ENCODE measurements at regions not wholly inside any gene's neighbourhood (a gene's known extent, or its start where the extent isn't known, plus 50 kb on each side); places are given as distances from the start of the nearest gene placed in this dataset.

DNA sequence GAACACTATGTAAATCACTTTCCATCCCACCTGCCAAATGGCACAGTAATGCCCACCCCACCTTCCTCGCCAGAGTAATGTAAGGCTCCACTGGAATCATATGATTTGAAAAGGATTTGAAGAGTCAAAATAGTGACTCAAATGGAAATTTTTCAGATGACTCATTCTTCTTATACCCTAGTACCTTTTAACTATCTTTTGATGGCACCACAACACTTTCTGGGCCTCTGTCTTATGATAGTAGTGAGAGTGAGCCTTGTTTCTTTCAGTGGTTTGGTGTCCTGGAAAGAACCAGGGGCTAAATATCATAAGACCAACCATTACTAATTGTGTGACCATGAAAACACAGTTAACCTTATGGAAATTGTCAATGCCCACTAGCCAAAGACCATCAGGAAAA, 235.4 kb upstream of the SLC14A2 start:
- DNase-seq (ENCODE audit: low spot score) = no peak

DNA sequence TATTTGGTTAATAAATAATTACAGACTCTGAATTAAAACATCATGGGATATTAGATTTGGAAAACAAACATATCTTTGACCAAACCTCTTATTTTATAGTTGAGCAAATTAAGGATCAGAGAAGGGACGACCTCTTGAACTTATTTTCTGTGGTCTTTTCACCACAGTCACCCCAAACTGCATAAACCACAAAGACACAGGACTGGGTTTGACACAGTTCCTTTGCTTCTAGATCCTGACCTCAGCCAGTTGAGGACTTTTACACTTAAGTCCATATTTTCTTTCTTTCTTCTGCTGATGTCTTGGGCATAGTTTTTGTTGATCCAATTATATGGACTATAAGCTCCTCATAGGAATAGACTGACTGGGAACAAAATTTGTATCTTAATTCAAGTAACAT, 234.0 kb upstream of the SLC14A2 start:
- DNase-seq (ENCODE audit: low spot score) = no peak

DNA sequence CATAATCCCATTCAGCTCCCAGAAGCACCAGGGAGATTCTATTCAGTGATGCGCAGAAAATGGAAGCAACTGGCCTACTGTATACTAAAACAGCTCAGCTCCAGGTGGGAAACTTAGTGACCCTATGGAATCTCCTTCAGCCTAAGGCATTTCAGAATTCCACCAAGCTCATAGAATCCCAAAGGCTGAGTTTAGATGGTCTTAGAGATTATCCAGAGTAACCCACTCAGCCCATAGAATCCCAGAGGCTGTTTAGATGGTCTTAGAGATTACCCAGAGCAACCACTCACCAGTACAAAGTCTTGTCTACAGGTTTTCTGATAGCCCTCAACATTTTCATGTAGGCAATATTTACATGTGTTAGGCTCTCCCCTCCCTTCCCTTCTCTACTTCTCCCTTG, 232.0 kb upstream of the SLC14A2 start:
- no peak for DNase-seq (ENCODE audit: low spot score)

DNA sequence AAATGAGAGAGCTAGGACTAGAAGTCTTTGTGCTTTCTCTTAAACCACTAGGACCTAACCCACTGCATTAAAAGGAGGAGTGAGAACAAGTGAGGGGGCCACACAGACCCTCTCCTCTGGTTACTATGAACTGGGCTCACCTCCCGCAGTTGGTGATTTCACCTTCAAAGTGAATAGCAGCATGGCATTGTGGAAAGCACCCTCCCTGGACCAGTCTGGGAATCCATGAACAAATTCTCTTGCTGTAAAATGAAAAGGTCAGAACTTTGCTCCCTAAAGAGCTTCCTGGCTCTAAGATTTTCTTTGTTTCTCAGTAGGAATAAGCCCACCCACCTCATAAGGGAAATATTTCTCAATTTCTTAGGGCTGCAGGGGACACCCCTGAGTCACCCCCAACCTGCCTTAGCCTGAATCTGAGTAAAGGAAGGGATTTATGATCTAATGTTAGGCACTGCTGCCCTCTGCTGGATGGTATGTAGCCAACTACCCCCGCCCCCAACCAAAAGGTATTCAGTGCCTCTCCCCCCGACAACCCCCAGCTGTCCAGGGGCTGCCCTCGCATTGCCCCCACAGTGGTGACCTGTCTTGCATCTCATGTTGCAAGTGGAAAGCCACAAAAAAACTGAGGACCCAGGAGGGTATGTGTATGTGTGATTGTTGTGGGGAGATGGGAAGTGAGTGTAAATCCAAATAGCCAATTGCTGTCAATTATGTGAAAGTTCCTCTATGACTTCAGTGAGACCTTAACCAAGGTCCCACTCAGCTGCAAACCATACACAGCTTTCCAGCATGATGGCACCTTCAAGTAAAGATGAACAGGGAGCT, 230.9 kb upstream of the SLC14A2 start:
- peak; percentile 65 for DNase-seq (ENCODE audit: low spot score)

DNA sequence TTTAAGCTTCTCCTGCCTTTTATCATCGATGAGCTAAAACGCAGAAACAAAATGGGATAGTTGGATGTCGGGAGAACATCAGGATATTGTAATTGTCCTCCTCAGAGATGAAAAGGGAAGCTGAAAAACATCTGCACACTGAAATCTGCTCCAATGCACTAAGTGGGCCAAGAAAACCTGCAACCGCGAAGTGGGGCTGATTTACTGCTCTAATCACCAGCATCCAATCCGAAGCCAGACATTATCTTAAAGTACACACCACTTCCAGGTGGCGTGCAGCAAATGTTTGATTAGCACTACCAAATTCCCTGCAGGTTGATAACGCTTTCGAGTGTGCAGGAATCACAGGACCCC, 230.3 kb upstream of the SLC14A2 start:
- DNase-seq (ENCODE audit: low spot score) = no peak

DNA sequence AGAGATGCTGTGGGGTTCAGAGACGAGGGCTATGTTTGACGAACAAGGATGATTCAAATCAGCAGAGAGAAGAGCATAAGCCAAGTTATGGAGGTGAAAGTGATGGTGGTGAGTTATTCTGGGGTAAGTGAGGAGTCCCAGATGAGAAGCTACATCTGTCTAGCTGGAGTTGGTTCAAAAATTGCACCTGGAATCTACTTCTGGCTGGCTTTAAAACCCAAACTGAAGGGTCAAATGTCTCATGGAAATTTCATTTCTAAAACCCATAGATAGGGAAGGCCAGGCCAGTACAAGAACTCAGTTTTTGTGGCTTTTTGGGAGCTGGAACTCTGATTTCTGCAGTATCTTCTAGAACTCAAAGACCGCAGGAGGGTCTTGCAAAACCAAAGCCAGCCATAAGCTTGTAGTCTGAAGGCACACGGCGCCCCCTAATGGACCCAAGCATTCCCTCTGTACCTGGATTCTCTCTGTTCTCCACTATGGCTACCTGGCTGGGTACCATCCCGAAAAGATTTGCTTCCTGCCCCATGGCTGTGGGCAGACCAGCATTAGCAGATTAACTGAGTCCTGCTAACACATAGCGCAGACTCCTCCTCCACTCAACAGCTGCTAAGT, 229.1 kb upstream of the SLC14A2 start:
- no peak for DNase-seq (ENCODE audit: low spot score)

DNA sequence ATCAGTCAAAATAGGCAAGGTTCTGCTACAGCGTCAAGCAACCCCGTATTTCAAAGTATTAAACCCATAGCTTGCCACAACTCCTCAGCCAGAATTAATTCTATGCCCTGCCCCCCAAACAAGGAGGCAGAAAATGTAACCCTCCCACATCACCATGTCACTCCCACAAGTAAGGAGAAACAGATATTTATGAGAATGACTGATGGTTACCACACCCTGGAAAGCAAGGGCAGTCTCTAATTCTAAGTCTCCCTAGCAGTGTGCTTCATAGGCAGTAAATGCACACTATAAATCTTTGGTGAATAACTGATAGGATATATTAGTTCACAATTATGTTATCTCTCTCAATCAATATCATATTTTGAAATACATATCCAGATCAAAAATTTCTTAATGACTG, 228.0 kb upstream of the SLC14A2 start:
- DNase-seq (ENCODE audit: low spot score) = no peak

DNA sequence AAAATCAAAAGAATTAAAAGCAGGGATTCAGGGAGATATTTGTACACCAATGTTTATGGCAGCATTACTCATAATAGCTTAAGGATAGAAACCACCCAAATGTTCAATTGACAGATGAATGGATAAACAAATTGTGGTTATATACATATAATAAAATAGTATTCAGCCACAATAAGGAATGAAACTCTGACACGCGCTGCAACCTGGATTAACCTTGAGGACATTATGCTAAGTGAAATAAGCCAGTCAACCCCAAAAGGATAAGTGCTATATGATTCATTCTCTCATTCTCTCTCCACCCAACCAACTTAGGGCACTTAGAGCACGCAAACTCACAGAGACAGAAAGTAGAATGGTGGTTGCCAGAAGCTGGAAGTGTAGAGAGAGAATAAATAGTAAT, 216.8 kb upstream of the SLC14A2 start:
- no peak for DNase-seq (ENCODE audit: low spot score)

DNA sequence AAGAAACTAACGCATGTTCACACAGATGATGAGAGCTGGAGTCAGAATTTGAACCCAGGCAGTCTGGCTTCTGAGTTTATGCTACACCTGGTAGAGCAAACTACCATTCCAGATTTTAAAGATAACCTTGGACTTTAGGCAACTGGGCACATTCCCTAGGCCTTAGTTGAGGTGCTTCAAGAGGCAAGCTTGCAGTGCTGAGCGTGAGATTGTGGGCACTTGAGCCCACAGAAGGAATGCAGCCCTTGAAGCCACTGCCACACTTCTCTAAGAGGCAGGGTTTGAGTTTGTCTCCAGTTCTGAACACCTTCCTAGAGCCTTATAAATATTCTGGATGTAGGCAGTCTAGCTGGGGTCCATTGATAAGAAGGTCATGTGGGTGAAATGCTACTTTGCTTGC, 216.1 kb upstream of the SLC14A2 start:
- DNase-seq (ENCODE audit: low spot score) = no peak

DNA sequence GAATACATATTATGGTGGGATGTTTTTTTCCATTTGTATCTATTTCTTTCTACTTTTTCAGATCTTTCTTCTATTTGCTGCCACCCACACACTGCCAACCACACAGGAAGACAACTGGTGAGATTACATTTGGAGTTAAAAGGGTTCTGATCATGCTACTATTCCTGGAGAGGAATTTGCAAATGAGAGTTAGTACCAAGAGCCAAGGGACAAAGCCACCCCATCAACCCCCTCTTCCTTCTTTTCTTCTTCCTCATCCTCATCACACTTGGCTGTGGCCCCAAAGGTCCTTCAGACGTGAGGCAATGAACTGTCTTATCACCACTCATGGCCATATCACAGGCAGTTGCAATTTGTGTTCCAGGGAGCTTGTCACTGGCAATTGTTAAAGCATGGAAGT, 215.6 kb upstream of the SLC14A2 start:
- no peak for DNase-seq (ENCODE audit: low spot score)

DNA sequence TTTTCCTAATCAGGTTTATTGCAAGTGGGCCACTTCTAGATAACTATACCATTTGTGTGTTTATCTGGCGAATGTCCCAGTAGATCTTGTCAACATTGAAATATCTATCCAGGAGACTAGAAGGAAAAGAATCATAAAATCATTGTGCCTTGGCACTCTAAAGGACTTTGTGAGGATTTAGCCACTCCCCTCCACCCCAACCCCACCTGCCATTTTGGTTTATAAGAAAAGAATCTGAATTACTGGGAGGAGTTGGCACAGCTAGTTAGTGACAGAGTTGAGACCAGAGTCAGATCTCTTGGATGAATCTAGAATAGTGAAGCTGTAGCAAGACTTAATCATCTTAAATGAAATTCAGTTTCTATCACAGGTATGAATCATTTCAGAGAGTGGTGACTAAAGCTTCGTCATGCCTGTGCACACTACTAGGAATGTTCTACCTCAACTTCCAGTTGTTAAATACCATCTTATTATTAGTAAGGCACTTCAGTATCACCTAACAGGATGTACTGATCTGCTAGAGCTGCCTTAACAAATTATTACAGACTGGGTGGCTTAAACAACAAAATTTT, 212.7 kb upstream of the SLC14A2 start:
- DNase-seq (ENCODE audit: low spot score) = no peak

DNA sequence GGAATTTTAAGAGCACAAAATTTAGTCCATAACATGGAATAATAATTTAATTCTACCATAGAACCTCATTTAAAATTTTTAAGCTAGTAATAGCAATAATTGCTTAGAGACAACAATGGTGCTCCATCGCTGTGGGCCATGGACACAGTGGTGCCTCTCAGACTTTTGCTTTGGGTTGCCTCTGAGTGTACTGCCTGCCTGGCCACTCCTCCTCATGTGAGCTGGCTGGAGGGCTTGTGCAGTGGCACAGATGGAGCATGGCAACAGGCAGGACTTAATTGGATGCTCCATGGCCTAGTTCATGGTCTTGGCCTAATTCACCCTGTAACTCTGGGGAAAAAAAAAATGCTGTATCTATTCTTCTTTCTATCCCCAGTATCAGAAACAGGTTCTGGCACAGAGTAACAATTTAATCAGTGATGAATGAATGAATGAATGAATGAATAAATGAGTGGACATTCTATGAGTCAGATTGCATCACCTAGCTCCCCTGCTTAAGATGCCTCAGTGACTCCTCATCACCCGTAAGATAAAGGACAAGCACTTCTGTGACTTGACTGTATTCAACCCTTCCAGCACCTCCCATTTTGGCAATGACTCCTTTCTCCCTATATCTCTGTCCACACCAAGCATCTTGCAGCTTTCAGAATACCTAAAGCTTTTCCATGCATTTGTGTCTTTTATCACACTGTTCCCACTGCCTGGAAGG, 211.8 kb upstream of the SLC14A2 start:
- DNase-seq (ENCODE audit: low spot score) = no peak

DNA sequence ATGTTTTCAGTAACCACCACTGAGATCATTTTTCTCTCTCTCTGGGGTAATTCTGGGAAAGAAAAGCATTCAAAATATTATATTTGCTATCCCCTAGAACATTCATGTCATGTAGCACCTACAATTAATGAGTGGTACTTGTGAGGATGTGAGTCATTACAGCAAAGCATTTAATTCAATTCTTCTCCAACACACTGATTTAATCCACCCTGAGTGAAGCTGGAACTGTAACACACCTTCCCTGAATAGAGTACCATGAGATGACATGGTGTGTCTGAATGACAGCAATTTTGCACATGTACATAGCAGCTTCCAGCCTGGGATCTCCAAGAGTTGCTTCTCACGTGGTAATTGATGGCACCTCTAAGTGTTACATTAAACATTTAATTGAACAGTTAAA, 207.1 kb upstream of the SLC14A2 start:
- DNase-seq (ENCODE audit: low spot score) = no peak

DNA sequence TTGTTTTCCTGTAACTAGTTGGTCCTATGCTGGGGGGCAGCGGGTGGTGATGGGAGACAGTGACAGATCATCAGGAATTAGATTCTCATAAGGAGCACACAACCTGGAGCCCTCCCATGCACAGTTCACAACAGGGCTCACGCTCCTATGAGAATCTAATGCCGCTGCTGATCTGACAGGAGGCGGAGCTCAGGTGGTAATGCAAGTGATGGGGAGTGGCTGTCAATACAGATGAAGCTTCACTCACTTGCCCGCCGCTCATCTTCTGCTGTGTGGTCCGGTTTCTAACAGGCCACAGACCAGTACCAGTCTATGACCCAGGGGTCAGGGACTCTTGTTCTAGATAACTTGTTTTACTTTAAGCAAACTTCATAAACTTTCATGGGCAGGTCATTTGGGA, 205.3 kb upstream of the SLC14A2 start:
- DNase-seq (ENCODE audit: low spot score) = no peak

DNA sequence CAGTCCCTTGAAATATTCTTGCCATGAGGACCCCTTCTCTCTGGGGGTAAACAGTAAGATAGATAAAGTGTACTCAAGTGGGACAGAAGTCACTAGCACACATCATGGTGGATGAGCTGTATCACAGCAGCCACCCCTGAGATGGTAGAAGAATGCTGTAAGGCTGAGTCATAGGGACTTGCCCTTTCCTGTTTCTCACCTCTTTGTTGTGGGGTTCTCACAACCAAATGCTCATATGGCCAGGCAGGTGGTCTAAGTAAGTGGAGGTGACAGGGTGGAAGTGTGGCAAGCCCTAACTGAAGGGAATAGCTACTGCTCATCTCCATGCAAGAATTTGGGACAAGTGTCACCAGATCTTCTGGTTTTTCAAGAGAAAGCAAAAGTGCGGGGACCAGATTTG, 202.7 kb upstream of the SLC14A2 start:
- DNase-seq (ENCODE audit: low spot score) = no peak

DNA sequence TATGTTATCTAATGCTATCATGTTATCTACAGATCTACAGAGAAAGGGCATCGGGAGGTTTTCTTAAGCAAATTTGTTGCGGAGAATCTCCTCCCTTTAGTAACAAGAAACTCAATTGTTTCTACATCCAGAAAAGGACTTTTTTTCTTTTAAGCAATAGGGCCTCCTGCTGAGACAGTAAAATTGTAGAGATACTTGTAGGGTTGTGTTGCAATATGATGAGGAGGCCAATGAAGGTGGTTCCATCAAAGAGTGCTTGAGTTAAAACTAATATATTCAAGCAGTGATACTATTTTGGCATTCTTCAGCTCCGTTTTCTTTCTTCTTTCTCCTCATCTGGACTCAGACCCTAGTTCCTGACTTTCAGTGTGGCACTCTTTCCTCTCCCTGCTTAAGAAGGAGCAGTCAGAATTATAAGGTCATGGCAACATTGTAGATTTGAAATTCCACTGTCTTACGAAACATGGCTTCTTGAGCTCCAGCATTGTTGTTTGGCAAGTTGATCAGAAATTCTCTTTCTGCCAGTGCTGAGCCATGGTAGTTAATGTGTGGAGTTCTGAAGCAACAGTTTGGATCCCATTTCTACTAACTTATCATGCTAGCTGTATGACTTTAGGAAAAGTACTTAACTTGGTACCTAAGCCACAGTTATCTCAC, 202.0 kb upstream of the SLC14A2 start:
- DNase-seq (ENCODE audit: low spot score) = no peak

DNA sequence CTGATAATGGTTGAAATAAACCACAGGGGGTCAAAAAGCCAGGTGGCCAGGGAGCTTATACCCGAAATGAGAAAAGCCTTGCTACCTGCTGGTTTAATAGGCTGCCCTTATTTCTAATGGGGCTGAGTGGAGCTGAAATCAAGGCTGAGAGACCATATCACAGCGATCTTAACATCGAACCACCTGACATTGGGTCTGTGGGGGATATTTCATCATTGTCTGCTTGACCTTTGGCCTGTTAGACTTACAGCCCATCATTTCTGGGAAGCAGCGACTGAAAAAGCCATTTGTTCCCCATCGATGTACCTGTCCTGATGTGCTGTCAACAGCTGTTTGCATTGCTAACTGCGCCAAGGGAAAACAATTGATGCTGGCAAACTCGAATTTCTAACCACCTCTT, 199.7 kb upstream of the SLC14A2 start:
- DNase-seq (ENCODE audit: low spot score) = no peak

DNA sequence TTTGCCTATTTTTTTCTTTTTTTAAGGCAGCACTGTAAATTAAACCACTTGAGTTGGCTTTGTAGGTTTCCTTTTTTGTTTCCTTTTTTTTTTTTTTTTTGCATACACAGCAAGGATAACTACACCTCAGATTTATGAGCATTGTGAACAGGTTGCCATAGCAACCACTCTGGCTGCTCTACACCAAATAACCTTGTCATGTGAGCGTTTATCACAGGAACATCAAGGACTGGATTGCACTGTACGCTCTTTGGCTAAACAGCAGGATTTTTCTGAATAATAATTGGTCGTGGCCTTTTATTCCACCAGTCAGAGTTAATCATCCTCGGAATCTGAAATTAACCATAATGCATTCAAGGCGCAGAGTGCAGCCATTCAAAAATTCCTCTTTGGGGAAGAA, 199.1 kb upstream of the SLC14A2 start:
- no peak for DNase-seq (ENCODE audit: low spot score)

DNA sequence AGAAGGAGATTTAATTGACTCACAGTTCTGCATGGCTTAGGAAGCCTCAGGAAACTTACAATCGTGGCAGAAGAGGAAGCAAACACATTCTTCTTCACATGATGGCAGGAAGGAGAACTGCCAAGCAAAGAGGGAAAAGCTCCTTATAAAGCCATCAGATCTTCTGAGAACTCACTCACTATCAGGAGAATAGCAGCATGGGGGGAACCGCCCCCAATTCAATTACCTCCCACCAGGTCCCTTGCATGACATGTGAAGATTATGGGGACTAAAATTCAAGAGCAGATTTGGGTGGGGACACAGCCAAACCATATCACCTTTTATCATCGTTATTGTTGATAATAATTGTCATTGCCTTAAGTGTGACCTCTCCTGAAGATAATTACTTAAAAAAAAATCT, 197.9 kb upstream of the SLC14A2 start:
- DNase-seq (ENCODE audit: low spot score) = no peak

DNA sequence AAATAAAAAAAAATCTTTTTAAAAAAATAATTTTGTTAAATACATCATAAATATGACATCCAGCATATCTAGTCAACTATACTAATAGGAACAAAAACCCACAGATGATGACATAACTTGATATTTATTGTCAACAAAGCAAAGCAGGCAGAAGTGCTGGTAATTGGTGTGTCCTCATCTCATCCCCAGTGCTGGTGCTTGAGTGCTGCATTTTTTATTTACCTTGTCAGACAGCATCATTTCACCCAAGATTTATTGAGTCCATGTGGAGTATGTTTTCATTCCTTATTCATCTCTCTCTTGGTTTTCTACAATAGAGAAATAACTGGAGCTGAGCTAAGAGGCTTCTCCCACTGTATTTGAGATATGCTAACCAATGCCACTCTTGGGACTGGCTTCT, 191.6 kb upstream of the SLC14A2 start:
- no peak for DNase-seq (ENCODE audit: low spot score)

DNA sequence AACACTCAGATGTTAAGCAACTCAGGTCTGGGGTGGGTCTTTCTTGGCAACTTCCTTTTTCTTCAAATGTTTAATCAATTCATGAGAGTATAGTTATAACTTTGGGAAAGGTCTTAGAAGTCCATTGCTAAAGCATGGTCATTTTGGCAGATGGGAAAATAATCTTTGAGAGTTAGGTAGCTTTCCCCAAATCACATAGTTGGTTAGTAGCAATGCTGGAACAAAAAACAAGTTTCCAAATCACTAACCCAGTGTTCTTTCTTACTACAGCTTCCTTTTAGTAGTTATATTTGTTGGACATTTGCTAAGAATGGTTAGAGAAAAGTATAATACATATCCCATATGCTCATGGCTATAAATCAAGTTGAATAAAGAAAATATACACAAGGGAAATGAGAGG, 185.2 kb upstream of the SLC14A2 start:
- no peak for DNase-seq (ENCODE audit: low spot score)

DNA sequence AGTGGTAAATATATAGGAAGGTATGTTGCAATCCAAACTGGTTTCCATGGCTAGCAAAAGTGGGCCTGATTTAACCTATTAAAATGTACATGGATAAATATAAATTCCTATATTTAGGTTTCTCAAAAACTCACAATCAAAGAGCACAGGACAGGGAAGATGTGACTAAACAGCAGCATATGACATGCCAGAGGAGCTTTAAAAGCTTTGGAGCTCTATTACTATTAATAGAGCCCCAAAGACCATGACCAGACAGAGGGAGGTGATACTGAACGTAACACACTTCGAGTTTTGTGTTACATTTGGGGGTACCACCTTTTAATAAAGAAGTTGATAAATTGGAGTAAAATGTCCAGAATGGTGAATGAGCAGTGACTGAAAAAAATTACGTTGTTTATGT, 179.5 kb upstream of the SLC14A2 start:
- no peak for DNase-seq (ENCODE audit: low spot score)

DNA sequence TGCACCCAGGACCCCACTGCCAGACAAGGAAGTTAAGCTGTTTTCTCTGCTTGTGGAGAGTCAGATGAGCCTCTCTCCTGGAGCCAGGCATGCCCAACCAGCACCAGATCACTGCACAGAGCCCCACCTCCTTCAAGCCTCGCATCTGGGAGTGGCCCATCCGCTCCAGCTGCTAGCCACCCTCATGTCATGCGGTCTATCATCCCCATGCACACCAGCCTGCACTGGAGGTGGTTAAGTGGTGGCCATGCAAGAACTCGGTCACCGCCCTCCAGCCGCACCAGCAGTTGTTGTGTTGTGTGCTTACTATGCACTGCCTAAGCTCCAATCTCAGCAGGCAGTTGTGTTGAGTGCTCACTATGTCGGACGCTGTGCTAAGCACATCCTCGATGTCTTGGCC, 177.9 kb upstream of the SLC14A2 start:
- DNase-seq (ENCODE audit: low spot score) = no peak

Measured in germinal center (tissue), 1 donor.